ENCODE measurements at regions not wholly inside any gene's neighbourhood (a gene's known extent, or its start where the extent isn't known, plus 50 kb on each side); places are given as distances from the start of the nearest gene placed in this dataset.

DNA sequence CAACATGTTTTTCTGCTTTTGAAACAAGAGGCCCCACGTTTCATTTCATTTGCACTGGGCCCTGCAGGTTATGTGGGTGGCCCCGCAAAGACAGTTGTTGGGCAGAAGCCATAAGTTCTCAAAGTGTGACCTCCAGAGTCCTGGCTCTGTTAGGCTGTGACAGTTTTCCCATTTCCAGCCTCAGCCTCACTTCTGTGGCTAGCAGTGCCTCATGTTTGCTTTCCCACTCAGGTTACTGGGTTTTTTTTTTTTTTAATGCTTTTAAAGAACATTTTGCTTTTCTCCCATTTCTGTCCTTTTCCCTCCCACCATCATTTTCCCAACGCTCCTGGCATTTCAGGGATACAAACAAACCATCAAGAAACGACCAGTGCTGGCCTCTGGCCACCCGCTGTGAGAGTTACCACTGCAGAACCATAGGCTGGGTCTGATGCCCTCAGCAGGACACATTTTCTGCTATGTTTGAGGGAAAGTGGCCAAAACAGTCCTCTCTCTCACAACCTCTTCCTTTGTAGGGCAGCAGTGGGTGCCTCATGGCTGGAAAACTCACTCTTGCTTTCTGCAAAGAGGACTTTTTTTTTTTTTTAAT is 159.0 kb upstream of the MPHOSPH6 start (continued):
- TF ChIP-seq, protein P1, sequence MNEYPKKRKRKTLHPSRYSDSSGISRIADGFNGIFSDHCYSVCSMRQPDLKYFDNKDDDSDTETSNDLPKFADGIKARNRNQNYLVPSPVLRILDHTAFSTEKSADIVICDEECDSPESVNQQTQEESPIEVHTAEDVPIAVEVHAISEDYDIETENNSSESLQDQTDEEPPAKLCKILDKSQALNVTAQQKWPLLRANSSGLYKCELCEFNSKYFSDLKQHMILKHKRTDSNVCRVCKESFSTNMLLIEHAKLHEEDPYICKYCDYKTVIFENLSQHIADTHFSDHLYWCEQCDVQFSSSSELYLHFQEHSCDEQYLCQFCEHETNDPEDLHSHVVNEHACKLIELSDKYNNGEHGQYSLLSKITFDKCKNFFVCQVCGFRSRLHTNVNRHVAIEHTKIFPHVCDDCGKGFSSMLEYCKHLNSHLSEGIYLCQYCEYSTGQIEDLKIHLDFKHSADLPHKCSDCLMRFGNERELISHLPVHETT (CRISPR knock-in tag; conservative IDR thresholded peaks at IDR 0.05): no peak
- no peak for TF ChIP-seq EP300 (IDR thresholded peaks at IDR 0.05; ENCODE audit: low read depth in 2 of 2, low read length in 2 of 2)
- no peak for TF ChIP-seq EP300 (CRISPR knock-in tag; IDR thresholded peaks at IDR 0.05; ENCODE audit: borderline replicate concordance)

DNA sequence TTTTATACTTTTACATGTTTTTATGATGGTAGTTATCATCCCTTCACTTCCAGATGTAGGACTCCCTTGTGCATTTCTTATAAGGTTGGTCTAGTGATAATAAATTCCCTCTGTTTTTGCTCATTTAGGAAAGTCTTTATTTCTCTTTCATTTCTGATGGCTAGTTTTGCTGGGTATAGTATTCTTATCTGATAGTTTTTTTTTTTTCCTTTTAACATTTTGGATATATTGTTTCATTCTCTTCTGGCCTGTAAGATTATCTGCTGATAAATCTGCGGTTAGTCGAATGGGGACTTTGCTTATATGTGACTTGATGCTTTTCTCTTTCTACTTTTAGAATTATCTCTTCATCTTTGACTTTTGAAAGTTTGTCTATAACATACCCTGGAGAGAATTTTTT is 153.1 kb upstream of the MPHOSPH6 start:
- no peaks in the 10 kb centered on the region for H4K20me1 ChIP-seq (ENCODE audit: insufficient read depth, low read length)
- FAIRE-seq (no peak), ATAC-seq (no peak), DNase-seq (ENCODE audit: low spot score) (no peak)
- H3K79me2 ChIP-seq (ENCODE audit: insufficient read depth, low read length): no peaks in the 10 kb centered on the region
- H3K4me2 ChIP-seq (ENCODE audit: low read depth, low read length): no peak overlapping the region
- H3K9me3 ChIP-seq (ENCODE audit: low read length): peaks cover 25% of the 10 kb centered on the region
- intact Hi-C loops (cut with micrococcal nuclease; ENCODE audit: unreplicated experiment): no loop called here
- ChIA-PET CTCF (ENCODE audit: low intra/inter-chr PET ratio, low total read pairs) (no interaction called here), POLR2A (no interaction called here)
- no peaks in the 10 kb centered on the region for H3K4me1 ChIP-seq (ENCODE audit: insufficient read depth, low read length)
- H3K36me3 ChIP-seq (replicated peaks in 1 of 2; ENCODE audit: control insufficient read depth in 1 of 2, insufficient read depth in 2 of 2, low read length in 2 of 2): no peaks in the 10 kb centered on the region
- TF ChIP-seq GATAD1 (CRISPR knock-in tag; IDR thresholded peaks at IDR 0.05): no peak
- peak; percentile 78; the same call in 1 of the 2 replicates for TF ChIP-seq ZFP1 (CRISPR knock-in tag; IDR thresholded peaks at IDR 0.05)
- BruUV-seq (replicated peaks): no TSS peak
- H3K27ac ChIP-seq (ENCODE audit: extremely low read length, insufficient read depth, low read length): no peak overlapping the region
- 0 out of 5 replicates have a peak, but pooled peaks cover 0 to 8% of the 10 kb centered on the region in 2 experiments for H3K27me3 ChIP-seq (ENCODE audit: control insufficient read depth in 1 of 2, insufficient read depth in 2 of 2, low read length in 2 of 2)
- no peak overlapping the region for H3K9ac ChIP-seq (ENCODE audit: insufficient read depth, low read depth, low read length)
- in situ Hi-C loops (cut with HindIII; ENCODE audit: extremely low pct_ligation_motif_present, low pct_unique_long_range_greater_than_20kb): no loop called here
- no peak overlapping the region for H2AFZ ChIP-seq (ENCODE audit: low read length)
- WGBS (ENCODE audit: low lambda C conversion rate): 4% methylated on average over 2 of the region's 2 CpGs
- no peak overlapping the region for H3K4me3 ChIP-seq (replicated peaks in 1 of 3; ENCODE audit: insufficient read depth in 1 of 3, low read depth in 2 of 3, low read length in 3 of 3)

DNA sequence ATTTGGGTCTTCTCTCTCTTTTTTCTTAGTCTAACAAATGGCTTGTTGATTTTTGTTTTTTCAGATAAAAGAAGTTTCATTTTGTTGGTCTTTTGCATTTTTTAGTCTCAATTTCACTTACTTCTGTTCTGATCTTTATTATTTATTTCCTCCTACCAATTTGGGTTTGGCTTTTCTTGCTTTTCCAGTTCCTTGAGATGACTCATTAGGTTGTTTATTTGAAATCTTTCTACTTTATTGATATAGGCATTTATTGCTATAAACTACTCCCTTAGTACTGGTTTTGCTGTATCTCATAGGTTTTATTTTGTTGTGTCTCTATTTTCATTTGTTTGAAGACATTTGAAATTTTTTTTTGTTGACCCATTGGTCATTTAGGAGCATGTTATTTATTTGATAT is 152.2 kb upstream of the MPHOSPH6 start:
- 0 out of 5 replicates have a peak, but pooled peaks cover 0 to 4% of the 10 kb centered on the region in 2 experiments for H3K27me3 ChIP-seq (ENCODE audit: control insufficient read depth in 1 of 2, insufficient read depth in 2 of 2, low read length in 2 of 2)
- H3K4me3 ChIP-seq (replicated peaks in 1 of 3; ENCODE audit: insufficient read depth in 1 of 3, low read depth in 2 of 3, low read length in 3 of 3): no peak overlapping the region
- FAIRE-seq: peak; percentile 21
- H3K79me2 ChIP-seq (ENCODE audit: insufficient read depth, low read length): no peaks in the 10 kb centered on the region
- intact Hi-C loops (cut with micrococcal nuclease; ENCODE audit: unreplicated experiment): no loop called here
- ChIA-PET POLR2A (no interaction called here), CTCF (ENCODE audit: low intra/inter-chr PET ratio, low total read pairs) (no interaction called here)
- no peaks in the 10 kb centered on the region for H4K20me1 ChIP-seq (ENCODE audit: insufficient read depth, low read length)
- no peak overlapping the region for H2AFZ ChIP-seq (ENCODE audit: low read length)
- ATAC-seq: no peak
- no peaks in the 10 kb centered on the region for H3K4me1 ChIP-seq (ENCODE audit: insufficient read depth, low read length)
- no peak overlapping the region for H3K27ac ChIP-seq (ENCODE audit: extremely low read length, insufficient read depth, low read length)
- no peak for DNase-seq (ENCODE audit: low spot score)
- no peaks in the 10 kb centered on the region for H3K36me3 ChIP-seq (replicated peaks in 1 of 2; ENCODE audit: control insufficient read depth in 1 of 2, insufficient read depth in 2 of 2, low read length in 2 of 2)
- in situ Hi-C loops (cut with HindIII; ENCODE audit: extremely low pct_ligation_motif_present, low pct_unique_long_range_greater_than_20kb): no loop called here
- no TSS peak for BruUV-seq (replicated peaks)
- no peak overlapping the region for H3K9ac ChIP-seq (ENCODE audit: insufficient read depth, low read depth, low read length)
- peaks cover 25% of the 10 kb centered on the region for H3K9me3 ChIP-seq (ENCODE audit: low read length)
- no peak overlapping the region for H3K4me2 ChIP-seq (ENCODE audit: low read depth, low read length)
- TF ChIP-seq, protein P2, sequence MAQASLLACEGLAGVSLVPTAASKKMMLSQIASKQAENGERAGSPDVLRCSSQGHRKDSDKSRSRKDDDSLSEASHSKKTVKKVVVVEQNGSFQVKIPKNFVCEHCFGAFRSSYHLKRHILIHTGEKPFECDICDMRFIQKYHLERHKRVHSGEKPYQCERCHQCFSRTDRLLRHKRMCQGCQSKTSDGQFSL (CRISPR knock-in tag; IDR thresholded peaks at IDR 0.05): no peak
- TF ChIP-seq AGO2 (optimal IDR thresholded peaks at IDR 0.05; ENCODE audit: low read depth, low read length): no peak
- TF ChIP-seq ELF1 (CRISPR knock-in tag; IDR thresholded peaks at IDR 0.05): no peak
- TF ChIP-seq BORCS8-MEF2B (CRISPR knock-in tag; IDR thresholded peaks at IDR 0.05): no peak
- TF ChIP-seq SRF (IDR thresholded peaks at IDR 0.05; ENCODE audit: low read depth, low read length): no peak
- no peak for TF ChIP-seq SRSF4 (IDR thresholded peaks at IDR 0.05; ENCODE audit: low read depth, low read length, poor library complexity, severe bottlenecking)
- TF ChIP-seq ARNT2 (CRISPR knock-in tag; IDR thresholded peaks at IDR 0.05; ENCODE audit: low read depth): no peak
- no peak for TF ChIP-seq KLF9 (CRISPR knock-in tag; IDR thresholded peaks at IDR 0.05; ENCODE audit: low read depth)
- no peak for TF ChIP-seq MAFK (conservative IDR thresholded peaks at IDR 0.05 in 1 of 2, IDR thresholded peaks at IDR 0.05 in 1 of 2; ENCODE audit: low read length in 2 of 2)
- TF ChIP-seq NFE2L2 (IDR thresholded peaks at IDR 0.05; ENCODE audit: low read length): no peak
